Gastrocnemius medialis (tissue), 4 donors: ENCODE measurements at regions not wholly inside any gene's neighbourhood (a gene's known extent, or its start where the extent isn't known, plus 50 kb on each side); places are given as distances from the start of the nearest gene placed in this dataset.

ENCODE experiments used
- ATAC-seq, 2 donors: fragments of 150-250 bp; one replicate each; pipeline ENCODE4 v1.9.1; 2016
- DNase-seq, 2 donors: peaks; one replicate each; pipeline ENCODE4 v3.0.0-alpha.2; 2019
- H3K27ac ChIP-seq, 4 donors: fragments of 200-600 bp; sonication (generic); 1 replicate in 1 of 4; 2 replicates in 3 of 4; pipeline ENCODE4 v1.5.1; 2016 to 2018; ENCODE audit warnings: mild to moderate bottlenecking in 2 of 4, moderate library complexity in 1 of 4
- H3K27me3 ChIP-seq, 3 donors: fragments of 200-600 bp; sonication (generic) in 2 of 3; 1 replicate in 1 of 3; 2 replicates in 2 of 3; pipeline versions ENCODE4 v1.5.1 to v1.6.0; 2016 to 2019; ENCODE audit warnings: mild to moderate bottlenecking in 1 of 3, moderate library complexity in 1 of 3
- H3K36me3 ChIP-seq, 2 donors: fragments of 200-600 bp; sonication (generic) in 1 of 2; one replicate each; pipeline ENCODE4 v1.5.1; 2017 to 2018
- H3K4me1 ChIP-seq, 2 donors: fragments of 200-600 bp; sonication (generic) in 1 of 2; one replicate each; pipeline ENCODE4 v1.5.1; 2016 to 2017; ENCODE audit warnings: mild to moderate bottlenecking in 2 of 2
- H3K4me3 ChIP-seq, 4 donors: fragments of 200-600 bp; sonication (generic) in 3 of 4; 1 replicate in 1 of 4; 2 replicates in 3 of 4; pipeline ENCODE4 v1.5.1; 2016 to 2019; ENCODE audit warnings: mild to moderate bottlenecking in 2 of 4
- H3K9me3 ChIP-seq, 3 donors: fragments of 200-600 bp; sonication (generic) in 2 of 3; 1 replicate in 1 of 3; 2 replicates in 2 of 3; pipeline ENCODE4 v1.5.1; 2016 to 2019
- POLR2A ChIP-seq, 2 donors: fragments of 450-650 bp; IDR thresholded peaks; one replicate each; pipeline ENCODE4 v1.6.1; 2017; ENCODE audit warnings: antibody characterized with exemption in 2 of 2, mild to moderate bottlenecking in 2 of 2, moderate library complexity in 2 of 2
- in situ Hi-C, 4 donors: fragments of 200-750 bp; cut with MboI; loops; one replicate each; pipeline versions ENCODE4 v1.15.0 to v1.8.0; 2017; ENCODE audit warnings: low sequenced_read_pairs in 4 of 4
- intact Hi-C: fragments of 100-400 bp; cut with DNase I; formaldehyde crosslinking; loops from one replicate; pipeline ENCODE4 v1.15.1; 2023; ENCODE audit warnings: low total_unique reads
- TF ChIP-seq, protein P1 (sequence below), 5 experiments: fragments of 450-650 bp in 3 of 5; fragments of 200-600 bp in 2 of 5; sonication (generic) in 2 of 5; IDR thresholded peaks in 4 of 5; conservative IDR thresholded peaks in 1 of 5; 1 replicate in 4 of 5; 2 replicates in 1 of 5; pipeline ENCODE4 v1.5.1; 2016 to 2019; ENCODE audit warnings: antibody characterized with exemption in 5 of 5, mild to moderate bottlenecking in 3 of 5, moderate library complexity in 3 of 5

DNA sequence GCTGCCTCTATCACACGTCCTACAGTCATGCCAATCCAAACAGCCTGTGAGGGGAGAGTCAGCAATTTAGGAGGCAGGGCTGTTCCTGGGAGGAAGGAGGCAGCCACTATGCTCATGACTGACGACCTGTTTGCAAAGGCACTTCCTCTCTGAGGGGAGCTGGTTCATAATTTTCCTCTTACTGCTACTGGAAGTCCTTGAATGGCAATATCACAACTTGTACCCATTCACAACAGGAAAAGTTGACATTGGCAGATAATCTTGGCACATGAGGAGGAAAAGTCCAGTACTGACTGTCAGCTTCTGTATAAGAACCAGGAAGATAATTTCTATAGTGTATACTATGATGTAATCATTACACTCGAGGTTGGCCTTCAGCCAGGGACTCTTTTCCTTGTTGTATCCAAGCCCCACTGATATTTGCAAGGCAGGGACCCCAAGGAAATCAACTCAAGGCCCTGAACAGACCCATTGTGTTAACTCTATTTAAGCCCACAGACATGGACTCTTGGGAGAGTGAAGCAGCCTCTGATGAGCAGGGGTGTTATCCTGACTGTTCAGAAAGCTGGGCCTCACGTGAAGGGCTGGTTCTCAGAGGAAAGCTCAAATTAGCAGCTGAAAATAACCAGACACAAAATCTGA lies 267.3 kb upstream of the ADAMTS9 start:
- H3K4me3 ChIP-seq = no peak overlapping the region
- no peaks in the 10 kb centered on the region for H3K36me3 ChIP-seq
- ATAC-seq (no peak), DNase-seq (no peak)
- in situ Hi-C loops = no loop called here
- no peaks in the 10 kb centered on the region for H3K9me3 ChIP-seq
- intact Hi-C loops = no loop called here
- H3K27me3 ChIP-seq = no peaks in the 10 kb centered on the region
- peak overlapping the region in 2 of 4 donors; percentile 4 to 36 for H3K27ac ChIP-seq
- H3K4me1 ChIP-seq = peaks cover 14 to 22% of the 10 kb centered on the region in 2 donors
- no peak for TF ChIP-seq POLR2A (IDR thresholded peaks at IDR 0.05)
- TF ChIP-seq, protein P1, sequence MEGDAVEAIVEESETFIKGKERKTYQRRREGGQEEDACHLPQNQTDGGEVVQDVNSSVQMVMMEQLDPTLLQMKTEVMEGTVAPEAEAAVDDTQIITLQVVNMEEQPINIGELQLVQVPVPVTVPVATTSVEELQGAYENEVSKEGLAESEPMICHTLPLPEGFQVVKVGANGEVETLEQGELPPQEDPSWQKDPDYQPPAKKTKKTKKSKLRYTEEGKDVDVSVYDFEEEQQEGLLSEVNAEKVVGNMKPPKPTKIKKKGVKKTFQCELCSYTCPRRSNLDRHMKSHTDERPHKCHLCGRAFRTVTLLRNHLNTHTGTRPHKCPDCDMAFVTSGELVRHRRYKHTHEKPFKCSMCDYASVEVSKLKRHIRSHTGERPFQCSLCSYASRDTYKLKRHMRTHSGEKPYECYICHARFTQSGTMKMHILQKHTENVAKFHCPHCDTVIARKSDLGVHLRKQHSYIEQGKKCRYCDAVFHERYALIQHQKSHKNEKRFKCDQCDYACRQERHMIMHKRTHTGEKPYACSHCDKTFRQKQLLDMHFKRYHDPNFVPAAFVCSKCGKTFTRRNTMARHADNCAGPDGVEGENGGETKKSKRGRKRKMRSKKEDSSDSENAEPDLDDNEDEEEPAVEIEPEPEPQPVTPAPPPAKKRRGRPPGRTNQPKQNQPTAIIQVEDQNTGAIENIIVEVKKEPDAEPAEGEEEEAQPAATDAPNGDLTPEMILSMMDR (IDR thresholded peaks at IDR 0.05 in 4 of 5, conservative IDR thresholded peaks at IDR 0.05 in 1 of 5) = no peak

DNA sequence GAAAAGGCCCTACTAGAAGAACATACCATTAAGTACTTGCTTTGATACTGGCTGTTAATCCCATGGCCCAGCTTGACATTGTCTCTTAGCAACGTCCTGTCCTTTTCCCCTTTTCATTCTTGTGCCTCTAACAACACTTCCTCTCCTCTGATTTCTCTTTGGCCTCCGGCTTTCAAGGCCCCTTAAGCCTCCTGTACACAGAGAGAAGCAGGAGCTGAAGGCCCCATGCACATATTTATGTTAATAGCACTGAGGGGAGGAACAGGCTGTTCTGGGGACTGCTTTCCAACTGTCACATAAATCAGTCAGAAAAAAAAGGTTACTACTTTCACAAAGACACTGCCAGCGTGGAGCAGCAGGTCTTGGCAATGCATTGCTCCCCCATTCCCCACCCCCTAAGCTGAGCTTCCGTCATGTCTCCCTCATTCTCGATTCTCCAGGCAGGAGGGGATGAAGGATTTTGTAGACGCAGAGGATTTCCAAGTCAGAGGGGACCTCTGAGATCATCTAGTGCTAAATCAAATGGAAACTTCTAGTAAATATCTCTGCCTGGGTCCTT lies 257.4 kb upstream of the ADAMTS9 start:
- H3K27me3 ChIP-seq = no peaks in the 10 kb centered on the region
- in situ Hi-C loops (no loop called here), intact Hi-C loops (no loop called here)
- H3K36me3 ChIP-seq = no peaks in the 10 kb centered on the region
- peaks cover 24 to 25% of the 10 kb centered on the region in 2 donors for H3K4me1 ChIP-seq
- H3K27ac ChIP-seq = peak overlapping the region; percentile 27 to 69 (median 56)
- no peak for TF ChIP-seq POLR2A (IDR thresholded peaks at IDR 0.05)
- TF ChIP-seq, protein P1 (IDR thresholded peaks at IDR 0.05 in 4 of 5, conservative IDR thresholded peaks at IDR 0.05 in 1 of 5) = no peak
- ATAC-seq (peak; percentile 71 to 81), DNase-seq (peak; percentile 15 to 20)
- no peak overlapping the region for H3K4me3 ChIP-seq
- H3K9me3 ChIP-seq = no peaks in the 10 kb centered on the region

DNA sequence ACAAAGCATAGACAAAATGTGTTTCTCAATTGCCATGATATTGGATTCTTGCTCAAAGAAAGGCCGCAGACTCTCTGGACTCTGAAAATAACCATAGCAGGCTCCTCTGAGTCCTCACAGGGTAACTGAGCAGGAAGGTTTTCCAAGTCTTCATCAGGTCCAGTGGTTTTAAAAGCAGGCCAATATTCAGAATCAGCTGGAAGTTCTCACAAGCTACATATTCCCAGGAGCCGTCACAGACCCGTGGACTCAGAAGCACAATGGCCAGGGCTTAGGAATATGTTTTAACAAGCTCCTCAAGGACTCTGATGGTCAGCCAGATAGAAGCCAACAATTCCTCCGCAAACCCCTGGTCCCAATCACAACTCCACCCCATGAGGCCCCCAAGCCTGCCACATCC lies 256.1 kb upstream of the ADAMTS9 start:
- ATAC-seq (no peak), DNase-seq (no peak)
- in situ Hi-C loops (no loop called here), intact Hi-C loops (loop anchor here (5.0 kb wide), 2 partner anchors 52 to 257 kb away; partner anchors contain the start of gene ADAMTS9)
- Histone ChIP-seq H3K4me1 (peaks cover 27 to 35% of the 10 kb centered on the region in 2 donors), H3K27ac (peak overlapping the region; percentile 27 to 69 (median 49)), H3K36me3 (no peaks in the 10 kb centered on the region), H3K4me3 (no peak overlapping the region), H3K27me3 (no peaks in the 10 kb centered on the region), H3K9me3 (no peaks in the 10 kb centered on the region)
- no peak for TF ChIP-seq POLR2A (IDR thresholded peaks at IDR 0.05)
- TF ChIP-seq, protein P1 (IDR thresholded peaks at IDR 0.05 in 4 of 5, conservative IDR thresholded peaks at IDR 0.05 in 1 of 5) = no peak

DNA sequence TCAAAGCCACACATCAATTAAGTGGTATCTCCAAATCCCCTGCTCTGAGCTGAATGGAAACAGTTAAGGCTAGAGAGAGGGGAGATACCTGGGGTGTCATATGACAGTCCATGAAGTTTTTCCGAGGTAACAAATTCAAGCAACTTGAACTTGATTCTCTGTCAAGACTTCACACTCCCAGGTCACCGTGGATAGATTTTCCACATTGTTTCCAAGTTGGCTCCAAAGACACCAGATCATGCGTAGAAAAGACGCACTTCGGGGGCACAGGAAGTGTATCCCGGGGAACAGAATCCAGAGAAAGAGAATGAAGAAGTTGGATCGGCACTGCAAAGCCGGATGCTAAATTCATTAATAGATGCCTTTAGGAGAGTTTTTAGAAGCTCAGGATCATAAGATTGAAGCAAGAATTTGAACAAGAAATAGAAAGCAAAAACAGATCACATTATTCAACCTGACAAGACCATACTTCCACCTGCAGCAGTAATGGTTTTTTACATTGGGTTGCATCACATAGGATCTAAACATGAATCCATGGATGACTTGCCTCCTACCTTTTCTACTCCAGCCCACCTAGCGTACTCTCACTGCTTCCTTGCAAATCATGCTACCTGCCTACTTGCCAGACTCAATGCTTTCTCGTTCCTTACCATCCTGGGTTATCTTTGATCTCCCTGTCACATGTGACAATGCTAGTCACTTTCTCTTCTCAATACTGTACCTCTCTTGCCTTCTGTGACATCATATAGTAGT lies 253.0 kb upstream of the ADAMTS9 start:
- ATAC-seq = no peak
- Histone ChIP-seq H3K4me3 (no peak overlapping the region), H3K27ac (peak overlapping the region in 2 of 4 donors; percentile 20 to 26), H3K36me3 (no peaks in the 10 kb centered on the region), H3K4me1 (peaks cover 26 to 35% of the 10 kb centered on the region in 2 donors), H3K27me3 (no peaks in the 10 kb centered on the region), H3K9me3 (no peaks in the 10 kb centered on the region)
- in situ Hi-C loops = no loop called here
- TF ChIP-seq, protein P1 (IDR thresholded peaks at IDR 0.05 in 4 of 5, conservative IDR thresholded peaks at IDR 0.05 in 1 of 5) = no peak
- no peak for TF ChIP-seq POLR2A (IDR thresholded peaks at IDR 0.05)
- intact Hi-C loops = loop anchor here (5.0 kb wide), 2 partner anchors 48 to 253 kb away; partner anchors contain the start of gene ADAMTS9
- no peak for DNase-seq
